ENCODE measurements at regions not wholly inside any gene's neighbourhood (a gene's known extent, or its start where the extent isn't known, plus 50 kb on each side); places are given as distances from the start of the nearest gene placed in this dataset.

- Histone ChIP-seq H4K91ac (ENCODE audit: low read length) (no peak overlapping the region), H3K14ac (ENCODE audit: low read length in 2 of 2) (no peak overlapping the region), H4K8ac (ENCODE audit: low read length) (no peak overlapping the region), H3K27ac (ENCODE audit: low read length, poor library complexity, severe bottlenecking) (no peak overlapping the region), H3K4me1 (ENCODE audit: control insufficient read depth, insufficient read depth, low read depth, low read length) (no peaks in the 10 kb centered on the region), H2AK5ac (ENCODE audit: low read length, severe bottlenecking) (no peak overlapping the region), H2BK15ac (ENCODE audit: low read depth, poor library complexity, severe bottlenecking) (no peak overlapping the region), H2BK12ac (ENCODE audit: low read length in 2 of 2) (no peak overlapping the region), H2AFZ (ENCODE audit: low read depth, low read length) (no peak overlapping the region), H3K4ac (ENCODE audit: low read depth in 1 of 2, low read length in 2 of 2) (no peak overlapping the region), H2BK120ac (ENCODE audit: low read depth, low read length) (no peak overlapping the region), H3K79me1 (replicated peaks; ENCODE audit: low read length, poor library complexity, severe bottlenecking) (no peaks in the 10 kb centered on the region), H3K9ac (ENCODE audit: low read length) (no peak overlapping the region), H3K36me3 (ENCODE audit: control insufficient read depth in 1 of 2, insufficient read depth in 2 of 2, low read depth in 1 of 2, low read length in 2 of 2) (no peaks in the 10 kb centered on the region), H3K9me3 (ENCODE audit: control insufficient read depth, low read length) (no peaks in the 10 kb centered on the region), H3K4me3 (ENCODE audit: insufficient read depth in 1 of 2, low read depth in 1 of 2, low read length in 2 of 2) (no peak overlapping the region), H3K27me3 (ENCODE audit: control insufficient read depth in 1 of 2, insufficient read depth in 1 of 2, low read length in 2 of 2) (no peaks in the 10 kb centered on the region), H3K18ac (ENCODE audit: low read depth in 1 of 2, low read length in 2 of 2) (no peak overlapping the region), H3K4me2 (ENCODE audit: low read length, poor library complexity, severe bottlenecking) (no peak overlapping the region), H3K23ac (ENCODE audit: low read length in 2 of 2) (no peak overlapping the region), H2BK5ac (ENCODE audit: low read depth, low read length, poor library complexity, severe bottlenecking) (no peak overlapping the region)
- DNase-seq: no peak
- WGBS: 11% methylated on average over 7 of the region's 8 CpGs
Measured at GRCh38 chr2:125643585-125643984, 1012.4 kb upstream of the GYPC start.

- H2AK5ac ChIP-seq (ENCODE audit: low read length, severe bottlenecking): no peak overlapping the region
- H3K27me3 ChIP-seq (ENCODE audit: control insufficient read depth in 1 of 2, insufficient read depth in 1 of 2, low read length in 2 of 2): no peaks in the 10 kb centered on the region
- H3K4me1 ChIP-seq (ENCODE audit: control insufficient read depth, insufficient read depth, low read depth, low read length): no peaks in the 10 kb centered on the region
- no peaks in the 10 kb centered on the region for H3K9me3 ChIP-seq (ENCODE audit: control insufficient read depth, low read length)
- H3K14ac ChIP-seq (ENCODE audit: low read length in 2 of 2): no peak overlapping the region
- H2BK15ac ChIP-seq (ENCODE audit: low read depth, poor library complexity, severe bottlenecking): no peak overlapping the region
- H3K18ac ChIP-seq (ENCODE audit: low read depth in 1 of 2, low read length in 2 of 2): no peak overlapping the region
- no peak overlapping the region for H3K4me2 ChIP-seq (ENCODE audit: low read length, poor library complexity, severe bottlenecking)
- H3K4ac ChIP-seq (ENCODE audit: low read depth in 1 of 2, low read length in 2 of 2): no peak overlapping the region
- no peak overlapping the region for H4K91ac ChIP-seq (ENCODE audit: low read length)
- H3K9ac ChIP-seq (ENCODE audit: low read length): no peak overlapping the region
- no peaks in the 10 kb centered on the region for H3K36me3 ChIP-seq (ENCODE audit: control insufficient read depth in 1 of 2, insufficient read depth in 2 of 2, low read depth in 1 of 2, low read length in 2 of 2)
- H3K4me3 ChIP-seq (ENCODE audit: insufficient read depth in 1 of 2, low read depth in 1 of 2, low read length in 2 of 2): no peak overlapping the region
- H2BK120ac ChIP-seq (ENCODE audit: low read depth, low read length): no peak overlapping the region
- H3K27ac ChIP-seq (ENCODE audit: low read length, poor library complexity, severe bottlenecking): no peak overlapping the region
- H2AFZ ChIP-seq (ENCODE audit: low read depth, low read length): no peak overlapping the region
- H4K8ac ChIP-seq (ENCODE audit: low read length): no peak overlapping the region
- H2BK5ac ChIP-seq (ENCODE audit: low read depth, low read length, poor library complexity, severe bottlenecking): no peak overlapping the region
- H3K79me1 ChIP-seq (replicated peaks; ENCODE audit: low read length, poor library complexity, severe bottlenecking): no peaks in the 10 kb centered on the region
- no peak overlapping the region for H2BK12ac ChIP-seq (ENCODE audit: low read length in 2 of 2)
- 20% methylated on average over 1 of the region's 1 CpG for WGBS
- H3K23ac ChIP-seq (ENCODE audit: low read length in 2 of 2): no peak overlapping the region
- DNase-seq: no peak
Measured at GRCh38 chr2:125644257-125644656, 1011.7 kb upstream of the GYPC start.

DNA sequence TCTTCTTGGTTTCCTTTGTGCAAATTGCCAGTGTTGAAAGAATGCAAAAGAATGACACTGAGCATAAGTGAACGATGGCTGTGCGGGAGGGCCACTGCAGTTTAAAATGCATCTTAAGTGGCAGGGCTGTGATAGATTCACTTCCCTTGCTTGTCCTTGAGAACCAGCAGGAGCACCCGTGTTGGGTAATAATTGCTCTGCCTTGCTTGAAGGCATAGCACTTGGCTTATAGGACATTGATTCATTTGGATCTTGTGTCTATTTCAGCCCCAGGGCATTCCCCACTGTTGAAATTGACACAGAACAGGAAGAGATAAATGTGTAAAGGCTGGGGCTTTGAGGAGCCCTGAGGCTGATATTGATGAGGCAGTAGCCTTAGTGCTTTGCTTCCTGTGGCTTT, 1003.7 kb upstream of the GYPC start:
- Histone ChIP-seq H2AFZ (ENCODE audit: low read depth, low read length) (no peak overlapping the region), H3K4ac (ENCODE audit: low read depth in 1 of 2, low read length in 2 of 2) (no peak overlapping the region), H2BK15ac (ENCODE audit: low read depth, poor library complexity, severe bottlenecking) (no peak overlapping the region), H3K9ac (ENCODE audit: low read length) (no peak overlapping the region), H3K14ac (ENCODE audit: low read length in 2 of 2) (no peak overlapping the region), H3K4me2 (ENCODE audit: low read length, poor library complexity, severe bottlenecking) (no peak overlapping the region), H3K23ac (ENCODE audit: low read length in 2 of 2) (no peak overlapping the region), H3K4me1 (ENCODE audit: control insufficient read depth, insufficient read depth, low read depth, low read length) (no peaks in the 10 kb centered on the region), H2BK12ac (ENCODE audit: low read length in 2 of 2) (no peak overlapping the region), H2AK5ac (ENCODE audit: low read length, severe bottlenecking) (no peak overlapping the region), H3K9me3 (ENCODE audit: control insufficient read depth, low read length) (no peaks in the 10 kb centered on the region), H3K18ac (ENCODE audit: low read depth in 1 of 2, low read length in 2 of 2) (no peak overlapping the region), H3K36me3 (ENCODE audit: control insufficient read depth in 1 of 2, insufficient read depth in 2 of 2, low read depth in 1 of 2, low read length in 2 of 2) (no peaks in the 10 kb centered on the region), H3K27ac (ENCODE audit: low read length, poor library complexity, severe bottlenecking) (no peak overlapping the region), H4K8ac (ENCODE audit: low read length) (no peak overlapping the region), H2BK5ac (ENCODE audit: low read depth, low read length, poor library complexity, severe bottlenecking) (no peak overlapping the region), H3K27me3 (ENCODE audit: control insufficient read depth in 1 of 2, insufficient read depth in 1 of 2, low read length in 2 of 2) (no peaks in the 10 kb centered on the region), H3K79me1 (replicated peaks; ENCODE audit: low read length, poor library complexity, severe bottlenecking) (no peaks in the 10 kb centered on the region), H4K91ac (ENCODE audit: low read length) (no peak overlapping the region), H3K4me3 (ENCODE audit: insufficient read depth in 1 of 2, low read depth in 1 of 2, low read length in 2 of 2) (no peak overlapping the region), H2BK120ac (ENCODE audit: low read depth, low read length) (no peak overlapping the region)
- 22% methylated on average over 3 of the region's 3 CpGs for WGBS
- no peak for DNase-seq

GRCh38 chr2:125654226-125654625, 1001.7 kb upstream of the GYPC start:
- Histone ChIP-seq H3K14ac (ENCODE audit: low read length in 2 of 2) (no peak overlapping the region), H2BK5ac (ENCODE audit: low read depth, low read length, poor library complexity, severe bottlenecking) (no peak overlapping the region), H3K27me3 (ENCODE audit: control insufficient read depth in 1 of 2, insufficient read depth in 1 of 2, low read length in 2 of 2) (no peaks in the 10 kb centered on the region), H2AFZ (ENCODE audit: low read depth, low read length) (no peak overlapping the region), H4K8ac (ENCODE audit: low read length) (no peak overlapping the region), H3K4me2 (ENCODE audit: low read length, poor library complexity, severe bottlenecking) (no peak overlapping the region), H4K91ac (ENCODE audit: low read length) (no peak overlapping the region), H3K9ac (ENCODE audit: low read length) (no peak overlapping the region), H3K27ac (ENCODE audit: low read length, poor library complexity, severe bottlenecking) (no peak overlapping the region), H3K23ac (ENCODE audit: low read length in 2 of 2) (no peak overlapping the region), H3K4me3 (ENCODE audit: insufficient read depth in 1 of 2, low read depth in 1 of 2, low read length in 2 of 2) (no peak overlapping the region), H3K79me1 (replicated peaks; ENCODE audit: low read length, poor library complexity, severe bottlenecking) (no peaks in the 10 kb centered on the region), H2AK5ac (ENCODE audit: low read length, severe bottlenecking) (no peak overlapping the region), H3K9me3 (ENCODE audit: control insufficient read depth, low read length) (peaks cover 5% of the 10 kb centered on the region), H3K36me3 (ENCODE audit: control insufficient read depth in 1 of 2, insufficient read depth in 2 of 2, low read depth in 1 of 2, low read length in 2 of 2) (no peaks in the 10 kb centered on the region), H3K4ac (ENCODE audit: low read depth in 1 of 2, low read length in 2 of 2) (no peak overlapping the region), H3K18ac (ENCODE audit: low read depth in 1 of 2, low read length in 2 of 2) (no peak overlapping the region), H2BK15ac (ENCODE audit: low read depth, poor library complexity, severe bottlenecking) (no peak overlapping the region), H2BK120ac (ENCODE audit: low read depth, low read length) (no peak overlapping the region), H3K4me1 (ENCODE audit: control insufficient read depth, insufficient read depth, low read depth, low read length) (no peaks in the 10 kb centered on the region), H2BK12ac (ENCODE audit: low read length in 2 of 2) (no peak overlapping the region)
- WGBS: 27% methylated on average over 1 of the region's 1 CpG
- no peak for DNase-seq
